CD4-positive, alpha-beta memory T cell (primary cell): ENCODE measurements at regions not wholly inside any gene's neighbourhood (a gene's known extent, or its start where the extent isn't known, plus 50 kb on each side); places are given as distances from the start of the nearest gene placed in this dataset.
"Not testable (repeated sequence)": the region's sequence is repeated elsewhere in the genome, so short reads cannot be mapped to it uniquely, and the experiment has no call there.

ENCODE experiments used
- CTCF ChIA-PET: fragments of 350-600 bp; sonication (Branson Sonifier 250); formaldehyde crosslinking; loops from one replicate; lab custom pipeline; 2021; ENCODE audit warnings: inconsistent platforms; ENCODE audit not compliant: partially characterized antibody; lab: Charles Lee
- POLR2A ChIA-PET: fragments of 350-600 bp; sonication (Branson Sonifier 250); formaldehyde crosslinking; loops from one replicate; lab custom pipeline; 2021; ENCODE audit not compliant: partially characterized antibody; lab: Charles Lee
- DNase-seq, 5 donors: peaks; one replicate each; pipeline versions ENCODE4 v3.0.0 to v3.0.0-alpha.2; 2020 to 2022; ENCODE audit warnings: mixed read lengths in 1 of 5
- H3K27ac ChIP-seq: one replicate; pipeline ENCODE4 v1.7.0; 2013; ENCODE audit warnings: low read depth, low read length
- H3K27me3 ChIP-seq: 2 replicates; pipeline ENCODE4 v1.7.0; 2013; ENCODE audit warnings: mild to moderate bottlenecking, low read length, moderate library complexity; ENCODE audit not compliant: insufficient read depth
- H3K36me3 ChIP-seq: 2 replicates; pipeline ENCODE4 v1.7.0; 2013; ENCODE audit warnings: mild to moderate bottlenecking, low read length, moderate library complexity; ENCODE audit not compliant: insufficient read depth
- H3K4me1 ChIP-seq: 2 replicates; pipeline ENCODE4 v1.7.0; 2013; ENCODE audit warnings: mild to moderate bottlenecking, low read length, moderate library complexity; ENCODE audit not compliant: insufficient read depth
- H3K4me3 ChIP-seq, 2 donors: one replicate each; pipeline ENCODE4 v1.7.0; 2013; ENCODE audit warnings: low read length in 2 of 2, mild to moderate bottlenecking in 1 of 2
- H3K9me3 ChIP-seq, 2 donors: one replicate each; pipeline ENCODE4 v1.7.0; 2013; ENCODE audit warnings: low read length in 2 of 2, control low read depth in 1 of 2; ENCODE audit not compliant: control insufficient read depth in 1 of 2
- H3K27ac Mint-ChIP-seq, 7 donors: one replicate each; pipeline ENCODE4 v1.8.0; 2020 to 2021; ENCODE audit warnings: mixed read lengths in 7 of 7, mild to moderate bottlenecking in 6 of 7, inconsistent platforms in 3 of 7, moderate library complexity in 3 of 7
- H3K27me3 Mint-ChIP-seq, 2 donors: one replicate each; pipeline ENCODE4 v1.8.0; 2020 to 2021; ENCODE audit warnings: mixed read lengths in 2 of 2
- H3K36me3 Mint-ChIP-seq, 2 donors: one replicate each; pipeline ENCODE4 v1.8.0; 2020 to 2021; ENCODE audit warnings: mixed read lengths in 2 of 2, inconsistent platforms in 1 of 2, mild to moderate bottlenecking in 1 of 2
- H3K4me1 Mint-ChIP-seq, 4 donors: one replicate each; pipeline ENCODE4 v1.8.0; 2020 to 2021; ENCODE audit warnings: mixed read lengths in 4 of 4, mild to moderate bottlenecking in 1 of 4
- H3K4me3 Mint-ChIP-seq, 8 donors: one replicate each; pipeline ENCODE4 v1.8.0; 2020 to 2021; ENCODE audit warnings: mixed read lengths in 8 of 8, mild to moderate bottlenecking in 7 of 8, moderate library complexity in 6 of 8, inconsistent platforms in 3 of 8
- H3K9me3 Mint-ChIP-seq, 8 donors: one replicate each; pipeline ENCODE4 v1.8.0; 2020 to 2021; ENCODE audit warnings: mixed read lengths in 8 of 8, mild to moderate bottlenecking in 5 of 8, inconsistent platforms in 3 of 8, moderate library complexity in 1 of 8
- intact Hi-C: fragments of 100-400 bp; cut with micrococcal nuclease; formaldehyde crosslinking; loops from one replicate; pipeline ENCODE4 v1.15.1; 2023

DNA sequence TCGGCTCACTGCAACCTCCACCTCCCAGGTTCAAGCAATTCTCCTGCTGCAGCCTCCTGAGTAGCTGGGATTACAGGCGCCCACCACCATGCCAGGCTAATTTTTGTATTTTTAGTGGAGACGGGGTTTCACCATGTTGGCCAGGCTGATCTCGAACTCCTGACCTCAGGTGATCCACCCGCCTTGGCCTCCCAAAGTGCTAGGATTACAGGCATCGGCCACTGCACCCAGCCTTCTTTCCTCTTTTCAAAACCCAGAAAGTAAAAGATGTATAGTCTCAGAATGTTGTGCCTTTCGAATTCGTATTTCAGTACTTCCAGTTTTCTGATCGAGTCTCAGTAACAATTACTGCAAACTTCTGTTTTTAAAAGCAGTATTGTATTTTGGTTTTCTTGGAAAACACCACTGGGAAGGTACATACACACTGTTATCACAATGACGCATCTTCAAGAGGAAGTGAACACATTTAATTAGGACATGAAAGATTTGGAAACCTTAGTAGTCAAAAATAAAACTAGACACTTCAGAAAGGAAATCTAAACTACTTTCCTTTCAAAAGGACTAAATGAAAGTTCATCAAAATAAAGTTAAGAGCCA, 123.9 kb upstream of the TNFSF4 start:
- intact Hi-C loops, H3K4me3 ChIP-seq, CTCF ChIA-PET, H3K36me3 Mint-ChIP-seq, H3K27me3 Mint-ChIP-seq, H3K27me3 ChIP-seq, POLR2A ChIA-PET, H3K9me3 ChIP-seq, H3K9me3 Mint-ChIP-seq, H3K36me3 ChIP-seq: not testable (repeated sequence)
- H3K4me1 ChIP-seq, result peaks cover 16% of the 10 kb centered on the region
- peak overlapping the region; percentile 36 to 93 (median 89) for H3K27ac Mint-ChIP-seq
- peak overlapping the region; percentile 10 for H3K27ac ChIP-seq
- peak in 4 of 5 donors; percentile 4 to 31 (median 12) for DNase-seq
- H3K4me1 Mint-ChIP-seq, result peaks cover 9 to 19% (median 14%) of the 10 kb centered on the region in 4 donors
- H3K4me3 Mint-ChIP-seq, result peak overlapping the region; percentile 32 to 80 (median 73)

DNA sequence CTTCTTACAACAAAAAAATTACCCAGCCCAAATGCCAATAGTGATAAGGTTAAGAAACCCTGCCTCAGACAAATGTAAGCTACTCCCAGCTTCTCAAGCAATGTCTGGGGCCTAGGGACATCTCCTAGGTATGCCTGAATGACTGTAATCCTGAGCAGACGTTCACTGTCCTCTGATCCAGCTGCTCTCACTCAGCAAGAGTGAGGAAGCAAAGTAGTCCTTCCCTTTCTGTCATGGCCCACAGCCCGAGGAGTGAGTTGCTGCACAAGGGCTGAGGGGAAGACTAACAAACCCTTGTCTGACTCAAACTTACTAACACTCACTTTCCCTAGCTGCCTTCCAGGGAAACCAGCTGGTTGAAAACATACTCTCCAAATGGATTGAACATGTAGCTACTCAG, 124.9 kb upstream of the TNFSF4 start:
- Histone ChIP-seq H3K4me3 (no peak overlapping the region), H3K27ac (no peak overlapping the region), H3K4me1 (peaks cover 16% of the 10 kb centered on the region), H3K27me3 (no peaks in the 10 kb centered on the region), H3K36me3 (no peaks in the 10 kb centered on the region), H3K9me3 (no peaks in the 10 kb centered on the region)
- ChIA-PET POLR2A (no interaction called here), CTCF (no interaction called here)
- Mint-ChIP-seq H3K4me3 (peak overlapping the region in 2 of 8 donors; percentile 72 to 78), H3K27ac (peak overlapping the region in 6 of 7 donors; percentile 36 to 93 (median 86)), H3K27me3 (no peaks in the 10 kb centered on the region), H3K9me3 (peaks cover 0 to 2% (median 0%) of the 10 kb centered on the region in 8 donors), H3K4me1 (peaks cover 9 to 19% (median 14%) of the 10 kb centered on the region in 4 donors), H3K36me3 (peaks cover 1 to 8% of the 10 kb centered on the region in 2 donors)
- no peak for DNase-seq
- intact Hi-C loops, result no loop called here

DNA sequence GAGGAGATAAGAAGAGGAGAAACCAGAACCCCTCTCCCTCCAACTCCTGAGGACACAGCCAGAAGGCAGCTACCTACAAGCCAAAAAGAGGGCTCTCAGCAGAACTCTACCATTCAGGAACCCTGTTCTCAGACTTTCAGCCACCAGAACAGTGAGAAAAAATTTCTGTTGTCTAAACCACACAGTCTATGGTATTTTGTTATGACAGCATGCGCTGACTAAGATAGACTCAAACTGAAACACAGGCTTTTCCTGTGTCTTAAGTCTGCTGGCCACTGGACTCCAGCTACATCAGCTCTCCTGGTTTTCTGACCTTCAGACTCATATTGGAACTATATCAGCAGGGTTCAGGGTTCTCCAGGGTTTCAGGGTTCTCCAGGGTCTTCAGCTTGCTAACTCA, 126.5 kb upstream of the TNFSF4 start:
- intact Hi-C loops, result no loop called here
- ChIA-PET POLR2A (no interaction called here), CTCF (no interaction called here)
- H3K27ac ChIP-seq, result no peak overlapping the region
- DNase-seq, result no peak
- peaks cover 16% of the 10 kb centered on the region for H3K4me1 ChIP-seq
- Mint-ChIP-seq H3K9me3 (peaks cover 0 to 2% (median 0%) of the 10 kb centered on the region in 8 donors), H3K27me3 (no peaks in the 10 kb centered on the region), H3K36me3 (peaks cover 5 to 8% of the 10 kb centered on the region in 2 donors), H3K4me3 (no peak overlapping the region), H3K27ac (peak overlapping the region in 3 of 7 donors; percentile 3 to 32 (median 9)), H3K4me1 (peaks cover 9 to 19% (median 14%) of the 10 kb centered on the region in 4 donors)
- no peaks in the 10 kb centered on the region for H3K9me3 ChIP-seq
- no peak overlapping the region for H3K4me3 ChIP-seq
- no peaks in the 10 kb centered on the region for H3K36me3 ChIP-seq
- H3K27me3 ChIP-seq, result no peaks in the 10 kb centered on the region

DNA sequence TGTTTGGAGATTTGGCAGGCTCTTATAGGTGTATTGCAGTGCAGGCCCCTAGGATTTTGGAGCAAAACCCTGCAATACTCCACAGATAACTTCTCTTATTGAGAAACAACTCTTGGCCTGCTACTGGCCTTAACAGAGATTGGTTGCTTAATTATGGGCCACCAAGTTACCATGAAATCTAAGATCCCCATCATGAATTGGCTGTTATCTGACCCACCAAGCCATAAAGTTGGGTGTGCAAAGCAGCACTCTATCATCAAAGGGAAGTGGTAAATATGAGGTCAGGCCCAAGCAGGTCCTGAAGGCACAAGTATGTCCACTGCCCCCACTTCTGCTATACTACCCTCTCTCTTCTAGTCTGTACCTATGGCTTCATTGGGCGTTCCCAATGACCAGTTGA, 130.0 kb upstream of the TNFSF4 start:
- H3K27me3 Mint-ChIP-seq, result no peaks in the 10 kb centered on the region
- H3K4me1 ChIP-seq, result no peaks in the 10 kb centered on the region
- POLR2A ChIA-PET, result no interaction called here
- intact Hi-C loops, result no loop called here
- H3K36me3 ChIP-seq, result no peaks in the 10 kb centered on the region
- H3K27me3 ChIP-seq, result no peaks in the 10 kb centered on the region
- no peaks in the 10 kb centered on the region for H3K9me3 ChIP-seq
- H3K4me3 Mint-ChIP-seq, result no peak overlapping the region
- H3K4me1 Mint-ChIP-seq, result peaks cover 0 to 5% (median 2%) of the 10 kb centered on the region in 4 donors
- H3K4me3 ChIP-seq, result no peak overlapping the region
- H3K9me3 Mint-ChIP-seq, result peaks cover 0 to under 1% (median 0%) of the 10 kb centered on the region in 8 donors
- DNase-seq, result no peak
- peaks cover 4 to 12% of the 10 kb centered on the region in 2 donors for H3K36me3 Mint-ChIP-seq
- H3K27ac ChIP-seq, result no peak overlapping the region
- CTCF ChIA-PET, result no interaction called here
- H3K27ac Mint-ChIP-seq, result no peak overlapping the region

- no peaks in the 10 kb centered on the region for H3K27me3 Mint-ChIP-seq
- ChIA-PET CTCF (no interaction called here), POLR2A (no interaction called here)
- Histone ChIP-seq H3K27ac (no peak overlapping the region), H3K27me3 (no peaks in the 10 kb centered on the region), H3K4me1 (no peaks in the 10 kb centered on the region), H3K4me3 (no peak overlapping the region), H3K36me3 (no peaks in the 10 kb centered on the region), H3K9me3 (no peaks in the 10 kb centered on the region)
- DNase-seq, result no peak
- no peaks in the 10 kb centered on the region for H3K9me3 Mint-ChIP-seq
- no peaks in the 10 kb centered on the region for H3K4me1 Mint-ChIP-seq
- no peak overlapping the region for H3K27ac Mint-ChIP-seq
- intact Hi-C loops, result no loop called here
- H3K36me3 Mint-ChIP-seq, result peaks cover 4 to 15% of the 10 kb centered on the region in 2 donors
- no peak overlapping the region for H3K4me3 Mint-ChIP-seq
Observed at GRCh38 chr1:173341307-173341706, 134.2 kb upstream of the TNFSF4 start.

DNA sequence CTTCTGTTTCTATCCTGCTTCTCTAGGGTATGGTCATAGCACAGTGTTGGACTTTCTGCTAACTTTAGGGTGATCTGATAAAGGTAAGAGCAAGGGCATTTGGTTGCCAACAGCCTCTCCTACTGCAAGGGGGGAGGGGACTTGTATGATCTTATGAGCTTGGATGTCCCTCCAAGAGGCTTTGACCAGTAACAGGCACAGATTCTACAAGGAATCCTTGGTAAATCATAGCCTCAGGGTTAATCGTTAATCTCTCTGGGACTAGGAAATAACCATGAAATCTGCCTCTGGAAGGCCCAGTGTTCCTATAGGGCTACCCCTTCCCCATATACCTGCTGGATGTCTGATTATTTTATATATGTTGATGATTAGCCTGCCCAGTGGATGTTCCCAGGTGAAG, 134.8 kb upstream of the TNFSF4 start:
- no peaks in the 10 kb centered on the region for H3K27me3 ChIP-seq
- no peaks in the 10 kb centered on the region for H3K9me3 Mint-ChIP-seq
- no peak overlapping the region for H3K4me3 ChIP-seq
- no peak for DNase-seq
- H3K36me3 Mint-ChIP-seq, result peaks cover 4 to 20% of the 10 kb centered on the region in 2 donors
- no peaks in the 10 kb centered on the region for H3K4me1 ChIP-seq
- intact Hi-C loops, result no loop called here
- no peaks in the 10 kb centered on the region for H3K4me1 Mint-ChIP-seq
- H3K27ac Mint-ChIP-seq, result no peak overlapping the region
- CTCF ChIA-PET, result no interaction called here
- no peak overlapping the region for H3K27ac ChIP-seq
- H3K36me3 ChIP-seq, result no peaks in the 10 kb centered on the region
- no peak overlapping the region for H3K4me3 Mint-ChIP-seq
- POLR2A ChIA-PET, result no interaction called here
- no peaks in the 10 kb centered on the region for H3K27me3 Mint-ChIP-seq
- H3K9me3 ChIP-seq, result no peaks in the 10 kb centered on the region

DNA sequence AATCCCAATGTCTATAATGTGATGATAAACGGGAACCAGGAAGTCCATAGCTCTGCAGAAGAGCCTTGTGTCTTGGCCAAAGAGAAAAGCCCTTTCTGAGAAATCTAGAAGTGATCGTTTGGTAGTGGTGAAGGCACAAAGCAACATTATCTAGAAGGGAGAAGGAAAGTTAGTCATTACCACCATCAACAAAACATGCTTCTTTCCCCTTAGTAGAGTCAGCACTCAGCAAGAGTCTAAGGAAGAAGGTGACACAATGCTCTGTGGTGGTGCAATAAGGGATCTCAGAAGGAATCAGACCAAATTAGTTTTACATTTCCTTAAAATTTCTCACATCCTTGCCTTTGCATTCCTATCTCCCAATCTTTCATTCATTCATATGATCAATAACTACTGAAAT, 134.4 kb upstream of the PRDX6 start:
- H3K4me1 Mint-ChIP-seq, result no peaks in the 10 kb centered on the region
- peaks cover 3 to 24% of the 10 kb centered on the region in 2 donors for H3K36me3 Mint-ChIP-seq
- no peaks in the 10 kb centered on the region for H3K27me3 Mint-ChIP-seq
- Histone ChIP-seq H3K27me3 (no peaks in the 10 kb centered on the region), H3K9me3 (no peaks in the 10 kb centered on the region), H3K4me1 (no peaks in the 10 kb centered on the region), H3K4me3 (no peak overlapping the region), H3K27ac (no peak overlapping the region), H3K36me3 (no peaks in the 10 kb centered on the region)
- POLR2A ChIA-PET, result no interaction called here
- no peak overlapping the region for H3K4me3 Mint-ChIP-seq
- H3K27ac Mint-ChIP-seq, result no peak overlapping the region
- H3K9me3 Mint-ChIP-seq, result no peaks in the 10 kb centered on the region
- CTCF ChIA-PET, result no interaction called here
- intact Hi-C loops, result no loop called here
- no peak for DNase-seq
